Stimulated activated CD8-positive, alpha-beta memory T cell treated with anti-CD3 and anti-CD28 coated beads, Interleukin-7, amount 100 ng/mL, for 4 hours (primary cell): ENCODE measurements at regions not wholly inside any gene's neighbourhood (a gene's known extent, or its start where the extent isn't known, plus 50 kb on each side); places are given as distances from the start of the nearest gene placed in this dataset.
"Not testable (repeated sequence)": the region's sequence is repeated elsewhere in the genome, so short reads cannot be mapped to it uniquely, and the experiment has no call there.

Source experiments
- DNase-seq, 2 donors: peaks; one replicate each; pipeline ENCODE4 v3.0.0-alpha.2; 2020; ENCODE audit warnings: low read depth in 2 of 2

DNA sequence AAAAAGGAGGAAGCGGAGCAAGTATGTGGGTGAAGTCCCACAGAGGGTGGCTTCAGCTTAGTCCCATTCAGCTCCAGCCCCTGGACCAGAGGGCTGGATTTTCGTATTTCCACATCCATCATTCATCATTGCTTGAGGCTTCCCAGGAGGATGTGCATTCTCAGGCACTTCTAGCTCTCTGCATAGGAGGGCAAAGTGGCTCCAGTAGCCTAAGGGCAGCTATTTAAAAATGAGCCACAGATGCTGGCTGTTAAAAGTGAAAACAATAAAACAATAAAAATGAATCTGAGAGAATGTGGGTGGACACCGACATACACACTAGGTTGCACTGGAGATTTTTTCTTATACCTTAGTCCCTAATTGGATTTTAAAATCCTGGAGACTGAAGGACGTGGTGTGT is 629.2 kb upstream of the ZNF385D start:
- DNase-seq = no peak

DNA sequence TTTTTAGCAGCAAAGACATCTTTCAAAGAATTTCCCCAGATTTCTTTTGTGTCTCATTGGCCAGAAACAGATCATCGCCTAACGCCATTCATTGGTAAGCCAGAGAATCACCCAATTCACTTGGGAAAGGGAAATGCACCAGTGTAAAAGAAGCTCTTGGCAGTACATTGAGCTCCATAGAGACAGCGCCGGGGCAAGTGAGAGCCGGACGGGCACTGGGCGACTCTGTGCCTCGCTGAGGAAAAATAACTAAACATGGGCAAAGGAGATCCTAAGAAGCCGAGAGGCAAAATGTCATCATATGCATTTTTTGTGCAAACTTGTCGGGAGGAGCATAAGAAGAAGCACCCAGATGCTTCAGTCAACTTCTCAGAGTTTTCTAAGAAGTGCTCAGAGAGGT is 630.6 kb upstream of the ZNF385D start:
- DNase-seq = peak in 1 of 2 donors; percentile 9

DNA sequence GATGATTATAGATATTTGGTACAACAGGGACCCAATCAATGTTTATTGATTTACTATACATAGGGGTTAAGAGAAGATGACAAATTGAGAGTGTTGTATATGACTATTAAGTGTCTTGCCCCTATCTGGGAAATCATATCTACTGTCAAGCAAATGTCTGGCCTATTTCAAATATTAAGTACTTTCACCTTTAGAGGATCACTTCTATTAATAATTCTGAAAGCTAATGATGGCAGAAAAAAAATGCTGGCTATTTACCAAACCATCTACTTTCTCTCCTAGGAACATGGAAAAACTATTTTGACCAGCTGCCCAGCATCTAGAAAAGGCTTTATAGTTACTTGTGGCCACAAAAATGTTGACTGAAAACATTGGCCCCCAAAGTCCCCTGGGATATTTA is 632.3 kb upstream of the ZNF385D start:
- no peak for DNase-seq

DNA sequence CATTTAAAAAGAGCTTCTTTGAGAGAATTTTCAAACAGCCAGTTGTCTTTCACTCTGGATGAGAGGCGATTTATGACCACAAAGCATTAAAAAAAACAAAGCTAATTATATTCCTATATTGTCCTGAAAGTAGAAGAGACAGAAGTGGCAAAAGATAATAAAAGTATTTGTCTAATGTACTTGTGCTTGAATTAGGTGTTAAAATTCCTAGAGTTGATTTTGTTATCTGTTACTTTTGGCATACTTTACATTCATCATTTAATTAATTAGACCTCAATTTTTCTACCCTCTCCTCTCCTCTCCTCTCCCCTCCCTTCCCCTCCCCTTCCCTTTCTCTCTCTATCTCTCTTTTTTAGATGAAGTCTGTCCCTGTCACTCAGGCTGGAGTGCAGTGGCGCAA is 635.1 kb upstream of the ZNF385D start:
- DNase-seq = no peak

DNA sequence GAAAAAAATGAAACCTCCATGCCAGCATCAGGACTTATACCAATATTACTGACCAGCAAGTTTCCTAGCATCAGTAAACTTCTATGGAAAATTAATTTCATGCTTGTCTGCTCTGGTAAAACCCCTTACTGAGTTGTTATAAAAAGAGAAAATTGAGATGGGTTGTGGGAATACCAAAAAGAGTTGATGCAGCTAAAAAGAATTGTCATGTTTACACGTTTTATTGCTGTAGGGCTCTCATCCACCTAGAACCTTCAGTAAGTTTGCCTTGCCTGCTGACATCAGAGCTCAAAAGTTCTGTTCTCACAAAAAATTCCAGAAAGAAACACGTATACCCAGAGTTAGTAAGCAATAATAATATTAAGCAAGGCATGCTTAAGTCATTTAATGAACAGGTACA is 641.3 kb upstream of the ZNF385D start:
- DNase-seq = no peak

DNA sequence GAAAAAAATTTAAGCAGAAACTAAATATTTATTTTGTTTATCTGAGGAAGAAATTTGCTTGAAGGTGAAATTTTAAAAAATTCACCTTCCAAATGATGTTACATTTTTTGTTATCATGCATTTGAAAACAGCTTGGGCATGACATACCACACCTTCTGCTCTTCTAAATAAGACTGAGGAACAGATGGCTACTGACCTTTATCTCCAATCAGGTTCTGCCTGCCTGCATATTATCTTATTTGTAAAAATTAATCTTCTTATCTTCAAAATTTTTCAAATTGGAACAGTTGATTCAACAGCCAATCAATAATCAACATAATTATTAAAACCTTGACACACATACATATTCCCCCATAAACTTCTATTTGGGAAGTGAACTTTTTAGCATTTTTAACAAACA is 641.8 kb upstream of the ZNF385D start:
- no peak for DNase-seq

DNA sequence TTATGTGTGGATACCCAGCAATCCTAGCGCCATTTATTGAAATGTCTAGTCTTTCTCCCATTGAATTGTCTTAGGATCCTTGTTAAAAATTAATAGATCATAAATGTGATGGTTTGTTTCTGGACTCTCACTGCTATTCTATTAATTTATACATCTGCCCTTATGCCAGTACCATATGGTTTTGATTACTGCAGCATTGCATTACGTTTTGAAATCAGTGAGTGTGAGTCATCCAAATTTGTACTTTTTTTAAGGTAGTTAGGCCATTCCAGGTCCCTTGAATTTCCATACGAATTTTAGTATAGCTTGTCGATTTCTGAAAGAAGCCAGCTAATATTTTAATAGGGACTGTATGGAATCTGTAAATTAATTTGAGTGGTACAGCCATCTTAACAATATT is 648.6 kb upstream of the ZNF385D start:
- DNase-seq = no peak

DNA sequence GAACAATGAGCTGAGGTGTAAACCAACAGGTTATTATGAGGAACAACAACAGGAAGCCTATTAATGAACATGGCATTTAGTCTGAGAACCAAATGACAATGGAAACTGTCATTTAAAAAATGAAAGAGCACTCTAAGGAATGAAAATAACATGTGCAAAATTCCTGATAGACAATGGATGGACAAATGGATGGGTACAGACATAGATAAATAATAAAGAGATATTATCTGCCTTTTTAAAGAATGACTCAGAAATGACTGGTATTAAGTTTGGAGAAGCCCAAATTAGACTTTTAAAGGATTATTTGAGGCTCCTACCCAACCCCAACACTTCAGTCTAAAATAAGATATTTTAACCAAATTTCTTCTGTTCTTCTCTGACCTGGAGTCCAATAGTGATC is 650.5 kb upstream of the ZNF385D start:
- no peak for DNase-seq

DNA sequence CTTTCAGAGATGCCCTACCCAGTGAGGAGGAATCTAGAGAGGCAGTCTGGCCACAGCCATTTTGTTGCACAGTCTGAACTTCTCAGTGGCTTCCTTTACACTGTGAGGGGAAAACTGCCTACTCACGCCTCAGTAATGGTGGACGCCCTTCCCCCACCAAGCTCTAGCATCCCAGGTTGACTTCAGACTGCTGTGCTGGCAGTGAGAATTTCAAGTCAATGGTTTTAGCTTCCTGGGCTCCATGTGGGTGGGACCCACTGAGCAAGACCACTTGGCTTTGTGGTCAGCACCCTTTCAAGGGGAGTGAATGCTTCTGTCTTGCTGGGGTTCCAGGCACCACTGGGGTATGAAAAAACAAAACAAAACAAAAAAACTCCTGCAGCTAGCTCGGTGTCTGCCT is 663.2 kb upstream of the ZNF385D start:
- no peak for DNase-seq

DNA sequence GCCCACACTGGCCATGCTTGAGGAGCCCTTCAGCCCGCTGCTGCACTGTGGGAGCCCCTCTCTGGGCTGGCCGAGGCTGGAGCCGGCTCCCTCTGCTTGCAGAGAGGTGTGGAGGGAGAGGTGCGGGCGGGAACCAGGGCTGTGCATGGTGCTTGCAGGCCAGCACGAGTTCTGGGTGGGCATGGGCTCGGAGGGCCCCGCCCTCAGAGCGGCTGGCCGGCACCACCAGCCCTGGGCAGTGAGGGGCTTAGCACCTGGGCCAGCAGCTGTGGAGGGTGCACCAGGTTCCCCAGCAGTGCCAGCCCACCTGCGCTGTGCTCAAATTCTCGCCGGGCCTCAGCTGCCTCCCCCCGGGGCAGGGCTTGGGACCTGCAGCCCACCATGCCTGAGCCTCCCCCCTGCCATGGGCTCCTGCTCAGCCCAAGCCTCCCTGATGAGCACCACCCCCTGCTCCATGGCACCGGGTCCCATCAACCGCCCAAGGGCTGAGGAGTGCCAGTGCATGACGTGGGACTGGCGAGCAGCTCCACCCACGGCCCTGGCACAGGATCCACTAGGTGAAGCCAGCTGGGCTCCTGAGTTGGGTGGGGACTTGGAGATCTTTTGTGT is 665.9 kb upstream of the ZNF385D start:
- DNase-seq = not testable (repeated sequence)

DNA sequence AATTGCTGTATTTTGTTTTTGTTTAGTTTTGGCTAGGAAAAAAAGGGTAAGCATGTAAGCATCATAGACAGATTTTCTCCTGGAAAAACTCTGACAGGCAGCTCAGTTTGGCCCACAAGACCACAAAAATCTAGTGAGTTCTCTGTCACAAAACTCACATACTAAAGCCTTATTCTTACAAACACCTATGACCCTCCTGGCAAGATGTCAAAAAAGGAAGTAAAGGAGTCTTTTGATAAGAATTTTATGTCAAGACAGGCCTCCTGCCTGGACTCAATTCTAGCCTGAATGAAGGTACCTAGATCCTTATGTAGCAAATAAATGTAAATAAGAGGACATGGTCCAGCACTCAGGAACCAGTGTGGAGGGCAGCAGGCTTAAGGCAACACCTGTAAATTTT is 668.3 kb upstream of the ZNF385D start:
- no peak for DNase-seq

DNA sequence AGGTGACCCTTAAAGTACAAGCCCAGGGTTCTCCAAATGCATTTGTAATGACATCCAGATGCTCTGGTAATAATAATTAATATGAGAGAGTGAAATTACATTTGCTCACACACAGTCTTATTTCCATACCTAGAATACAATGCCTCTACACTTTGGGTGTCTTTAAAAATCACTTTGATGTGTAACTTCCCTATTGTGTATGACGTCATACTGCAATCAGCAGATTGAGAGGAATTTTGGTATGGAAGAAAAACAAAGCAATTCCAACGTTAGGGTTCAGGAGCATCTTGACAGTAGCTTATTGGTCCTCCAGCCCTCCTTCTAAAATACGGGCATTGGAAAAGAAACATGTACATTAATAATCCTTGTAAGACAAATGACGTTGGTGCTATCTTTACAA is 670.6 kb upstream of the ZNF385D start:
- DNase-seq = no peak

DNA sequence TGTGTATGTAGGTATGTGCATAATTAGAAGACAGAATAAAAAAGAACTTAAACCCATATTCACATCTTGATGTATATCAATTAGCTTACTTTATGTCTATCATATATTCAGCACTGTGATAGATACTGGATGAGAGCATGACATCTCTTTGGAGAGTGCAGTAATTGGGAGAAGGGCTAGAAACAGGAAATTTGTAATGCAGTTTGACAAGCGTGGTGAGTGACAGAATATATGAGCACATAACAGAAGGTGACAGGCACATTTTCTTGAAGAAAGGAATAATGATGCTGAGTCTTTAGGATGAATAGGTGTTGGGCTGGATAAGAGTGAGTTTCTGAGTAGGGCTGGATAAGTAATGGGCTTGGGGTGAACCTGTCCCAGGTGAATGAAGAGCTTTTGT is 680.3 kb upstream of the ZNF385D start:
- DNase-seq = no peak

DNA sequence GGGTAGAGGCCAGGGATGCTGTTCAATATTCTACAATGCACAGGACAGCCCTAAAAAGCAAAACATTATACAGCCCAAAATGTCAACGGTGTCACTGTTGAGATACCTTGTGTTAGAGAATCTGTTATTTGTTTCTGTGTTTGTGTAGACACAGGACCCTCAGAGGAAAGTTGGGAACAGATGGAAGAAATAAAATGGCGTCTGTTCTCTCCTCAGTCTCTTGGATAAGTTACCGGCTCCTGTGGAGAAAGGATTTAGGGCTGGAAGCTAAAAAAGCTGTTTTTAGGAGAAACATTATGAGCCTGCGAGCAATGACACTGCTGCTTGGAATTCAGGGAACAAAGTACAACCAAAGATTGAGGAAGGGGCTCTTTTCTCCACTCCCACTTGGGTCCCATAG is 688.6 kb upstream of the ZNF385D start:
- DNase-seq = no peak

DNA sequence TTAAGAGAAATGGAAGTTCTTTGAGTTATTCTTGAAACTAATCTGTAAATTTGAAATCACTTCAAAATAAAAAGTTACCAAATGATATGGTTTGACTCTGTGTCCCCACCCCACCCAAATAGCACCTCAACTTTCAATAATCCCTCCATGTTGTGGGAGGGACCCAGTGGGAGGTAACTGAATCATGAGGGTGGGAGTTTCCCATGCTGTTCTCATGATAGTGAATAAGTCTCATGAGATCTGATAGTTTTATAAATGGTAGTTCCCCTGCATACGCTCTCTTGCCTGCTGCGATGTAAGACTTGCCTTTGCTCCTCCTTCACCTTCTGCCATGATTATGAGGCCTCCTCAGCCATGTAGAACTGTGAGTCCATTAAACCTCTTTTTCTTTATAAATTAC is 690.7 kb upstream of the ZNF385D start:
- DNase-seq = no peak

DNA sequence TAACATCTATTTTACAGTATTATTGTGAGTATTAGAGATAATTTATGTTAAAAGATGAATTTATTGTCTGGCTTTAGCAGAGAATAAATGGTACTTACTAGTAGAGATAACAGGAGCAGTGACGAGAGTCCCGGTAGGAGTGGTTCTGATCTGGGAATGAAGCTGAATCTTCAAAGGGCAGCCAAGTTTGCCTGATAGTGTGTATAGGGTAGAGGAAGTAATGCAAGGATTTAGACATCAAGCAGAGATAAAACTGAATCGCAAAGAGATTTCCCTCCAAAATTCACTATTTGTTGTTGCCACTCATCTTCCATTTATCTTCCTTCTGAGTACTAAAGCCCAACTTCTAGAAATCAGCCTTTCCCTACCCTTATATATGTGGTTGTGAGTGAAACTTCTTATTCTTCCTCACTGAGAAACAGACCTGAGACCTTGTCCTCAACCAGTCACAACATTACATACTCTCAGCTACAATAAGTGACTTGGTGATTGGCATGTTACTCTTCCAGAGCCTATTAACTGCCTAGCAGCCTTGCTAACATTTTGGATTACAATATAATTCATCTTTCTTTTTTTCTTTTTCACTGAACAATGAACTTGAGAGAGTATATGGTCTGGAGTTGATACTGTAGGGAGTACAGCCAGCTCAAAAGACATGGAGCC is 692.7 kb upstream of the ZNF385D start:
- no peak for DNase-seq

DNA sequence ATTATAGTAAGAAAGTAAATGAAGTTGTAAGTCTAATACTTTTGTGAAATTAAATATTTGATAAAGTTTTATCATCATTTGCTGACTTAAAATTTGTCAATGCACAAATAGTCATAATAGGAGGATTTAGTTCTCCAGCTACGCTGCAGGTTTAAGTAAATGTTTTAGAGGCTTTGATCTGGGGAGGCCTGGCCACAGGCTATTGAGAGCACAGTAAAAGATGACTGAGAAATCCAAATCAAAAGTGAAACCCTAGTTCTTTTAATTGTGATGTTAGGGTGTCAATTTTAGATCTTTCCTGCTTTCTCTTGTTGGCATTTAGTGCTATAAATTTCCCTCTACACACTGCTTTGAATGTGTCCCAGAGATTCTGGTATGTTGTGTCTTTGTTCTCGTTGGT is 694.3 kb upstream of the ZNF385D start:
- not testable (repeated sequence) for DNase-seq

DNA sequence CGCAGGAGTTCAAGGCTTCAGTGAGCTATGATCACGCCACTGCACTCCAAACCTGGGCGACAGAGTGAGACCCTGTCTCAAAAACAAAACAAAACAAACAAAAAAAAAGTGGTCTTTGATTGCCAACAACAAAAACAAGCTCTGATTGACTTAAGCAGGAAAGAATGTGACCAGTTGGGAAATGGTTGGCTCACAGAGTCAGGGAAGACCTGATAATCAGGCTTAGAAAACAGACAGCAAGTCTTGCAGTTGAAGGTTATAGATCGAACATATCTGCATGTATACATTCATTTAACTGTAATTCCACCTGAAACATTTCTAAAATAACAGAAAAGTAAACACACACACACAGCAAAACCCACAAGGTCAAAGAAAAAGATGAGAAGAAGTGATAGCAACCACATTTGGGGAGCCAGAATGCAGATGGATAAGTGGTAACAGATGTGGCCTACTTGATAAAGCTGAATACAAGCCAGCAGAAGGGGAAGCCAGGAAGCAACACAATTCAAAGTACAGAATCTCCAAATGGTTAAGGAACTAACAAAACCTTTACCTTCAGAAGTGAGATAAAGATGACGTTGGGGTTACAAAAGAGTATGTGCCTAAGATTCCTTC is 699.9 kb upstream of the ZNF385D start:
- DNase-seq = no peak

DNA sequence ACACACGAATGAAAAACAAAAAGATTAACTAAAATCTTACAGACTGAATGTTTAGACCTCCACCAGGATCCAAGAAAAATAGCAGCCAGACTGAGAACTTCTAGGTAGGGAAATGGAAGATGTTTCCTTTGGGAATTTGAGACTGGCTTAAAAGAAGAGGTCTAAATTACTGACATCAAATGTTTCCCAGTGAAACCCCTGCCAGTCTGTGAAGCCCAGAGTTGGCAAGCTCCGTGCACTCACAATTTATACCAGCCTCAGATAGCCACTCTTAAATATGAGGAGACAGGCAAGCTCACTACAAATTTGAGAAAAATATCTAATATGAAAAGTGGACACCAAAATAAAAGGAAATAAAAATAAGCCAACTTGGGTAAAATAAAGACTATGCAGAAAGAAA is 700.5 kb upstream of the ZNF385D start:
- DNase-seq = no peak

DNA sequence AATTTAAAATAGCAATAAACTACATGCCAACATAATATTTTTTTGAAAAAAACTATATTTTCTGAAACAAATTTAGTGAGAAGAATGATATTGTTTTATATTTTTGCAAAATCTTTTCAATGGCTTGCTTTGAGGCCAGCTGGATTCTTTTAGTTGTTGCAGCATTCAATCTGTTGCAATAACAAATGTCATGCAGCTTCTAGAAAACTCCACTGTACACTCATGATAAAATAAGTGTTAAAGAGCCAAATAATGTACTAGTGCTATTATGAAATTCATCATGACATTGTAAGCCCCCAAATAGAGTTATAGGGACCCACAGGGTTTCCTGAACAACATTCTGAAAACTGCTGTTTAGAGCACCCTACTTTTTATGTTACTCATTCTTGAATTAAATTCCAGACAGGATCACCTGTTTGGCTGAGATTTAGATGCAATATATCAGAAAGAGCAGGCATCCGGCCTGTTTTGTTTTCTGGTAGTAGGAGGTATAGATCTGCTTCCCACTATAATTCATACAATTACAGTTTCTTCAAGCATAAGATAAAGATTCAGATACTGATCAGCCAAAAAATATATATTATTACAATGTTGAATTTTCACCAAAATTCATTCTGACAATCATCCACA is 703.0 kb upstream of the ZNF385D start:
- DNase-seq = no peak

DNA sequence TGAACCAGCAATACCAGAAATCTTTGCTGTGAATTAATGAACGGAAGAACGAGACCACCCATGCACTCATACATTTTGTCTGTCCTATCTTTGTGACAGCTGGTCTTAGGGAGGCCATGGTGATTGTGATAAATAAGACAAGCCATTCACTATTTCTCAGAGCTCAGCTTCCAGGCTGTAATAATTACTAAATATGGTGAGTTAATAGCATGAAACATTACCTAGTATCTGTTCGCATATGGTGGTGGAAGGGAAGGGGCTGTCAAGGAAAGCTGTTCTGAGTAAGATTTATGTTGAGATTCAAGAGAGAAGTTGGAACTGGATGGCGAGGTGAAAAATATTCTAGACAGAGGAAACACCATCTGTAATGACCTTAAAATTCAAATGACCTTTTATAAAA is 719.0 kb upstream of the ZNF385D start:
- DNase-seq = no peak

DNA sequence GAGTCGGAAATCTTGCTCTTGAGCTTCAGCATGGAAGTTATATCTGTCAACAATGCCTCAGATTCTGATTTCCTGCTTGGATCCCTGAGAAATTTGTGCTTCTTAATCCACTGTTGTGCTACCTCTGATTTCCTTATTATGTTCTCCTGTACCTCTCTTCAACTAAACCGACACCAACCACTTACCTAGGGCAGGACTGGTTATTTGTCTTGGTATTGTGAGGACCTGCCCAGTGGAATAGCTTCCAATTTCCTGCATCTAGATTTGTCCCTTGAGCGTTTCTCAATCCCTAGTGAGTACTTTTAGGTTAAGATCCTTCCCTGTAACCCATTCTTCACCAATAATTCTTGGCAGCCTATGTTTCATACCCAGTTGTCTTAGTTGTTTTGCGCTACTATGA is 720.5 kb upstream of the ZNF385D start:
- DNase-seq = no peak
